PC-9 (cell line): ENCODE measurements at regions not wholly inside any gene's neighbourhood (a gene's known extent, or its start where the extent isn't known, plus 50 kb on each side); places are given as distances from the start of the nearest gene placed in this dataset.

Experiments
- CTCF ChIP-seq: fragments of 200-600 bp; sonication (generic); conservative IDR thresholded peaks from 2 replicates; pipeline ENCODE4 v1.6.1; 2017; ENCODE audit warnings: mixed run types, antibody characterized with exemption, mild to moderate bottlenecking, moderate library complexity
- EZH2 ChIP-seq: fragments of 200-600 bp; sonication (generic); IDR thresholded peaks from 2 replicates; pipeline ENCODE4 v1.8.0; 2017; ENCODE audit warnings: antibody characterized with exemption, low read depth

- no peak for TF ChIP-seq EZH2
- TF ChIP-seq CTCF, result no peak
These were observed 1856.1 kb downstream of the OLFM4 start for GRCh38 chr13:54884682-54885081.
